GM12878 (cell line): ENCODE measurements at regions not wholly inside any gene's neighbourhood (a gene's known extent, or its start where the extent isn't known, plus 50 kb on each side); places are given as distances from the start of the nearest gene placed in this dataset.

ENCODE experiments used
- ATAC-seq: fragments of 200-7000 bp; cut with Tn5 transposase; 3 replicates; pipeline ENCODE4 v1.9.1; 2020; ENCODE audit warnings: mild to moderate bottlenecking, moderate library complexity
- BruUV-seq: library from RNA; stranded (reverse); fragments of 400-500 nt; replicated peaks from 2 replicates; lab custom pipeline; 2021; lab: Mats Ljungman, UMichigan
- CTCF ChIA-PET: fragments of 300-600 bp; sonication (Branson Sonifier 250); formaldehyde crosslinking; extraction: SDS; loops from one replicate; lab custom pipeline; 2021; ENCODE audit warnings: inconsistent platforms; lab: Yijun Ruan, JAX
- POLR2A ChIA-PET: fragments of 350-600 bp; formaldehyde crosslinking; extraction: SDS; loops from one replicate; lab custom pipeline; 2021; ENCODE audit warnings: inconsistent platforms; lab: Charles Lee
- RAD21 ChIA-PET: fragments of 300-600 bp; sonication (Branson Sonifier 250); formaldehyde crosslinking; loops from one replicate; lab custom pipeline; 2023; ENCODE audit warnings: antibody characterized with exemption; ENCODE audit not compliant: unreplicated experiment; lab: Charles Lee
- SMC1A ChIA-PET: fragments of 300-600 bp; sonication (Branson Sonifier 250); formaldehyde crosslinking; loops from one replicate; lab custom pipeline; 2023; ENCODE audit not compliant: unreplicated experiment, uncharacterized antibody; lab: Charles Lee
- DNase-seq: peaks from one replicate; pipeline ENCODE4 v3.0.0-alpha.2; 2011; ENCODE audit warnings: low read depth, low spot score
- FAIRE-seq: peaks from 3 replicates; lab custom pipeline; 2011; peaks lifted over from hg19 to GRCh38; lab: Jason Lieb, UNC
- H2AFZ ChIP-seq: 2 replicates; pipeline ENCODE4 v1.6.0; 2011; ENCODE audit warnings: low read depth, low read length, control low read depth; ENCODE audit not compliant: control insufficient read depth
- H3K27ac ChIP-seq: 2 replicates; pipeline ENCODE4 v1.5.1; 2011; ENCODE audit warnings: control low read depth; ENCODE audit not compliant: control insufficient read depth, insufficient read depth
- H3K27me3 ChIP-seq, 2 experiments: replicated peaks in 1 of 2; 2 replicates each; pipeline versions ENCODE4 v1.6.0 to v1.6.1; 2011; ENCODE audit warnings: low read length in 1 of 2; ENCODE audit not compliant: control insufficient read depth in 2 of 2, insufficient read depth in 2 of 2
- H3K36me3 ChIP-seq, 2 experiments: 2 replicates each; pipeline ENCODE4 v1.5.1; 2011; ENCODE audit warnings: low read length in 1 of 2; ENCODE audit not compliant: control insufficient read depth in 2 of 2, insufficient read depth in 2 of 2
- H3K4me1 ChIP-seq: 2 replicates; pipeline ENCODE4 v1.6.1; 2011; ENCODE audit warnings: mild to moderate bottlenecking, low read length, moderate library complexity, mixed read lengths; ENCODE audit not compliant: control insufficient read depth, insufficient read depth
- H3K4me2 ChIP-seq: 2 replicates; pipeline ENCODE4 v1.6.0; 2011; ENCODE audit warnings: control low read depth; ENCODE audit not compliant: control insufficient read depth, insufficient read depth
- H3K4me3 ChIP-seq: fragments of 200-600 bp; sonication (generic); 2 replicates; pipeline ENCODE4 v1.5.1; 2016
- H3K79me2 ChIP-seq: 2 replicates; pipeline ENCODE4 v1.6.0; 2011; ENCODE audit warnings: low read length; ENCODE audit not compliant: control insufficient read depth, insufficient read depth
- H3K9ac ChIP-seq: 2 replicates; pipeline ENCODE4 v1.8.0; 2011; ENCODE audit warnings: low read length, control low read depth, mixed read lengths; ENCODE audit not compliant: control insufficient read depth, insufficient read depth
- H3K9me3 ChIP-seq: replicated peaks from 3 replicates; pipeline ENCODE4 v1.5.1; 2011; ENCODE audit warnings: mild to moderate bottlenecking, low read length; ENCODE audit not compliant: control insufficient read depth, insufficient read depth
- H4K20me1 ChIP-seq: 2 replicates; pipeline ENCODE4 v1.6.0; 2011; ENCODE audit not compliant: control insufficient read depth, insufficient read depth
- ASH2L ChIP-seq: fragments of 300-600, 200-600 bp; sonication (generic); IDR thresholded peaks from 2 replicates; pipeline ENCODE4 v1.6.1; 2017; ENCODE audit warnings: low read depth, mild to moderate bottlenecking, borderline replicate concordance
- IRF4 ChIP-seq: IDR thresholded peaks from 2 replicates; pipeline ENCODE4 v1.6.1; 2011; ENCODE audit warnings: low read depth, low read length
- MYC ChIP-seq: IDR thresholded peaks from 2 replicates; pipeline ENCODE4 v1.6.1; 2011; ENCODE audit warnings: mild to moderate bottlenecking, low read length, moderate library complexity, inconsistent platforms; ENCODE audit not compliant: insufficient read depth, insufficient replicate concordance, insufficient read length, severe bottlenecking
- NBN ChIP-seq: fragments of 450-650 bp; IDR thresholded peaks from 2 replicates; pipeline ENCODE4 v1.6.1; 2016
- PML ChIP-seq: IDR thresholded peaks from 2 replicates; pipeline ENCODE4 v1.6.1; 2012; ENCODE audit warnings: low read length, inconsistent platforms
- RAD21 ChIP-seq: IDR thresholded peaks from 2 replicates; pipeline ENCODE4 v1.6.1; 2011; ENCODE audit warnings: mild to moderate bottlenecking, low read depth, low read length, moderate library complexity; ENCODE audit not compliant: insufficient read depth
- RCOR1 ChIP-seq: conservative IDR thresholded peaks from 2 replicates; pipeline ENCODE4 v1.6.1; 2012; ENCODE audit warnings: low read depth, low read length, improper control_type of control experiment
- SIN3A ChIP-seq: IDR thresholded peaks from 2 replicates; pipeline ENCODE4 v1.6.1; 2012; ENCODE audit warnings: low read depth, low read length, improper control_type of control experiment
- SKIL ChIP-seq: fragments of 450-650 bp; IDR thresholded peaks from 2 replicates; pipeline ENCODE4 v1.6.1; 2017; ENCODE audit warnings: mild to moderate bottlenecking, low read depth, inconsistent platforms; ENCODE audit not compliant: poor library complexity, severe bottlenecking
- SMAD1 ChIP-seq: fragments of 450-650 bp; IDR thresholded peaks from 2 replicates; pipeline ENCODE4 v1.6.1; 2018; ENCODE audit warnings: mild to moderate bottlenecking, low read depth; ENCODE audit not compliant: partially characterized antibody
- SMARCA5 ChIP-seq: fragments of 450-650 bp; IDR thresholded peaks from 2 replicates; pipeline ENCODE4 v1.6.1; 2017; ENCODE audit warnings: mild to moderate bottlenecking
- SUZ12 ChIP-seq: fragments of 200-600 bp; sonication (generic); IDR thresholded peaks from one replicate; pipeline ENCODE4 v1.6.1; 2018; ENCODE audit warnings: antibody characterized with exemption, mild to moderate bottlenecking; ENCODE audit not compliant: unreplicated experiment
- TAF1 ChIP-seq: IDR thresholded peaks from 2 replicates; pipeline ENCODE4 v1.6.1; 2011; ENCODE audit warnings: mild to moderate bottlenecking, low read depth, low read length, borderline replicate concordance
- TBL1XR1 ChIP-seq: IDR thresholded peaks from 2 replicates; pipeline ENCODE4 v1.6.1; 2012; ENCODE audit warnings: low read depth, low read length, improper control_type of control experiment
- ZNF384 ChIP-seq: IDR thresholded peaks from 2 replicates; pipeline ENCODE4 v1.6.1; 2012; ENCODE audit warnings: low read depth, mild to moderate bottlenecking, low read length, improper control_type of control experiment, borderline replicate concordance
- ZSCAN29 ChIP-seq: fragments of 450-650 bp; IDR thresholded peaks from 2 replicates; pipeline ENCODE4 v1.6.1; 2017; ENCODE audit warnings: mild to moderate bottlenecking, moderate library complexity
- ZZZ3 ChIP-seq: IDR thresholded peaks from 2 replicates; pipeline ENCODE4 v1.6.1; 2011; ENCODE audit warnings: low read depth; ENCODE audit not compliant: control insufficient read depth, insufficient read length
- WGBS: methylation state at CpG from one replicate; pipeline ENCODE4 v1.1.6; 2016; ENCODE audit warnings: low lambda C conversion rate; ENCODE audit not compliant: insufficient replicate concordance, insufficient coverage; ENCODE audit errors: missing lambda C conversion rate; 5-methylcytosine and 5-hydroxymethylcytosine counted together
- in situ Hi-C: fragments of 300-500 bp; cut with MboI; formaldehyde crosslinking; loops from 9 replicates; pipeline ENCODE4 v1.14.3; 2018; ENCODE audit warnings: mixed read lengths
- intact Hi-C: fragments of 100-400 bp; cut with micrococcal nuclease; formaldehyde crosslinking; loops from one replicate; pipeline ENCODE4 v1.14.2; 2022; ENCODE audit not compliant: unreplicated experiment
- TF ChIP-seq, protein P1 (sequence below): IDR thresholded peaks from 2 replicates; pipeline ENCODE4 v1.6.1; 2012; ENCODE audit warnings: mild to moderate bottlenecking, low read depth, low read length
- TF ChIP-seq, protein P2 (sequence below): fragments of 450-650 bp; IDR thresholded peaks from 2 replicates; pipeline ENCODE4 v1.6.1; 2016; ENCODE audit warnings: mild to moderate bottlenecking

DNA sequence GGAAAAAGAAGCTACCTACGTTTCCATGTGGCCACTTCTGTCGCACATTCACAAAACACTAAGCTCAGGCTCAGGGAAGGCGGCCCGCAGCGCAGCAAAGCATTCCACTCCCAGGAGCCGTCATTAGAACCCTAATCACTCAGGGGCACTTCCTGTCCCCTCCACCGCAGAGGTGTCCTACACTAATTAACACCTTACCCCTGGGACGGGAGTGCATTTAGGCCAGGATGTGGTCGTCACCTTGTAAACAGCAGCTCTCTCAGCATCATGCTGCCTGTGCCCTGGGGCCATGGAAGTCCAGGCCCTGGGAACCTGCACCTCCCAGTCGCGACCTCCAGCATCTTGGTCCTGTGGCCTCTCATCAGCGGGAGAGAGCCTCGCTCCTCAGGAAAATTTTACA is 359.8 kb upstream of the SALL3 start:
- intact Hi-C loops: no loop called here
- H3K4me3 ChIP-seq: no peak overlapping the region
- TF ChIP-seq SMARCA5 (no peak), ZNF384 (no peak), ASH2L (no peak), SMAD1 (no peak), MYC (no peak), SKIL (no peak), ZSCAN29 (no peak), NBN (no peak), SIN3A (no peak), PML (no peak), SUZ12 (no peak), ZZZ3 (no peak), RAD21 (no peak), TAF1 (no peak), IRF4 (no peak), TBL1XR1 (no peak), RCOR1 (no peak)
- TF ChIP-seq, protein P1, sequence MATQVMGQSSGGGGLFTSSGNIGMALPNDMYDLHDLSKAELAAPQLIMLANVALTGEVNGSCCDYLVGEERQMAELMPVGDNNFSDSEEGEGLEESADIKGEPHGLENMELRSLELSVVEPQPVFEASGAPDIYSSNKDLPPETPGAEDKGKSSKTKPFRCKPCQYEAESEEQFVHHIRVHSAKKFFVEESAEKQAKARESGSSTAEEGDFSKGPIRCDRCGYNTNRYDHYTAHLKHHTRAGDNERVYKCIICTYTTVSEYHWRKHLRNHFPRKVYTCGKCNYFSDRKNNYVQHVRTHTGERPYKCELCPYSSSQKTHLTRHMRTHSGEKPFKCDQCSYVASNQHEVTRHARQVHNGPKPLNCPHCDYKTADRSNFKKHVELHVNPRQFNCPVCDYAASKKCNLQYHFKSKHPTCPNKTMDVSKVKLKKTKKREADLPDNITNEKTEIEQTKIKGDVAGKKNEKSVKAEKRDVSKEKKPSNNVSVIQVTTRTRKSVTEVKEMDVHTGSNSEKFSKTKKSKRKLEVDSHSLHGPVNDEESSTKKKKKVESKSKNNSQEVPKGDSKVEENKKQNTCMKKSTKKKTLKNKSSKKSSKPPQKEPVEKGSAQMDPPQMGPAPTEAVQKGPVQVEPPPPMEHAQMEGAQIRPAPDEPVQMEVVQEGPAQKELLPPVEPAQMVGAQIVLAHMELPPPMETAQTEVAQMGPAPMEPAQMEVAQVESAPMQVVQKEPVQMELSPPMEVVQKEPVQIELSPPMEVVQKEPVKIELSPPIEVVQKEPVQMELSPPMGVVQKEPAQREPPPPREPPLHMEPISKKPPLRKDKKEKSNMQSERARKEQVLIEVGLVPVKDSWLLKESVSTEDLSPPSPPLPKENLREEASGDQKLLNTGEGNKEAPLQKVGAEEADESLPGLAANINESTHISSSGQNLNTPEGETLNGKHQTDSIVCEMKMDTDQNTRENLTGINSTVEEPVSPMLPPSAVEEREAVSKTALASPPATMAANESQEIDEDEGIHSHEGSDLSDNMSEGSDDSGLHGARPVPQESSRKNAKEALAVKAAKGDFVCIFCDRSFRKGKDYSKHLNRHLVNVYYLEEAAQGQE: no peak
- TF ChIP-seq, protein P2, sequence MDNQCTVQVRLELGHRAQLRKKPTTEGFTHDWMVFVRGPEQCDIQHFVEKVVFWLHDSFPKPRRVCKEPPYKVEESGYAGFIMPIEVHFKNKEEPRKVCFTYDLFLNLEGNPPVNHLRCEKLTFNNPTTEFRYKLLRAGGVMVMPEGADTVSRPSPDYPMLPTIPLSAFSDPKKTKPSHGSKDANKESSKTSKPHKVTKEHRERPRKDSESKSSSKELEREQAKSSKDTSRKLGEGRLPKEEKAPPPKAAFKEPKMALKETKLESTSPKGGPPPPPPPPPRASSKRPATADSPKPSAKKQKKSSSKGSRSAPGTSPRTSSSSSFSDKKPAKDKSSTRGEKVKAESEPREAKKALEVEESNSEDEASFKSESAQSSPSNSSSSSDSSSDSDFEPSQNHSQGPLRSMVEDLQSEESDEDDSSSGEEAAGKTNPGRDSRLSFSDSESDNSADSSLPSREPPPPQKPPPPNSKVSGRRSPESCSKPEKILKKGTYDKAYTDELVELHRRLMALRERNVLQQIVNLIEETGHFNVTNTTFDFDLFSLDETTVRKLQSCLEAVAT: no peak
- no peak for ATAC-seq
- H3K79me2 ChIP-seq: no peaks in the 10 kb centered on the region
- no peak for DNase-seq
- ChIA-PET RAD21 (no interaction called here), SMC1A (no interaction called here), POLR2A (no interaction called here), CTCF (interaction anchor here (0.9 kb wide), 1 partner anchor 307 kb away, joined by 3 read pairs; no protein-coding TSS in a partner anchor)
- H3K27ac ChIP-seq: no peak overlapping the region
- no peak overlapping the region for H3K4me2 ChIP-seq
- no peaks in the 10 kb centered on the region for H3K36me3 ChIP-seq
- no peak overlapping the region for H2AFZ ChIP-seq
- H3K9me3 ChIP-seq: no peaks in the 10 kb centered on the region; the same call in 2 of the 3 replicates
- WGBS: 43% methylated on average over 13 of the region's 13 CpGs
- no TSS peak for BruUV-seq
- H4K20me1 ChIP-seq: no peaks in the 10 kb centered on the region
- FAIRE-seq: no peak
- in situ Hi-C loops: no loop called here
- H3K4me1 ChIP-seq: no peaks in the 10 kb centered on the region
- H3K9ac ChIP-seq: no peak overlapping the region
- no peaks in the 10 kb centered on the region for H3K27me3 ChIP-seq
